SK-N-SH (cell line): ENCODE measurements at regions not wholly inside any gene's neighbourhood (a gene's known extent, or its start where the extent isn't known, plus 50 kb on each side); places are given as distances from the start of the nearest gene placed in this dataset.

Experiments
- CTCF ChIA-PET: fragments of 300-600, 350-600 bp; formaldehyde crosslinking; extraction: SDS; loops from one replicate; lab custom pipeline; 2021; lab: Yijun Ruan, JAX
- POLR2A ChIA-PET: fragments of 350-600 bp; sonication (Branson Sonifier 250); formaldehyde crosslinking; extraction: SDS; loops from one replicate; lab custom pipeline; 2020; ENCODE audit warnings: antibody characterized with exemption, inconsistent platforms; lab: Yijun Ruan, JAX
- DNase-seq: peaks from one replicate; pipeline ENCODE4 v3.0.0; 2012
- H2AFZ ChIP-seq: fragments of 200-600 bp; sonication (generic); 2 replicates; pipeline ENCODE4 v1.8.1; 2016; ENCODE audit warnings: antibody characterized with exemption, mild to moderate bottlenecking, low read depth
- H3F3A ChIP-seq: fragments of 200-600 bp; sonication (generic); replicated peaks from 2 replicates; pipeline ENCODE3; 2016; ENCODE audit warnings: antibody characterized with exemption, mild to moderate bottlenecking; ENCODE audit not compliant: insufficient read depth
- H3K27ac ChIP-seq, 2 experiments: fragments of 200-500 bp in 1 of 2; fragments of 200-600 bp in 1 of 2; sonication (Bioruptor generic) in 1 of 2; sonication (generic), shearing (Covaris generic) in 1 of 2; 2 replicates each; pipeline versions ENCODE4 v1.5.1 to v1.6.1; 2014 to 2016; ENCODE audit warnings: low read depth in 2 of 2, inconsistent platforms in 1 of 2, low read length in 1 of 2, mild to moderate bottlenecking in 1 of 2, mixed read lengths in 1 of 2
- H3K27me3 ChIP-seq: fragments of 200-600 bp; sonication (generic), shearing (Covaris generic); 2 replicates; pipeline ENCODE4 v1.6.1; 2016; ENCODE audit warnings: mixed run types; ENCODE audit not compliant: insufficient read depth
- H3K36me3 ChIP-seq, 2 experiments: fragments of 200-500 bp in 1 of 2; fragments of 200-600 bp in 1 of 2; sonication (Bioruptor generic) in 1 of 2; sonication (generic) in 1 of 2; replicated peaks in 1 of 2; 2 replicates each; pipeline versions ENCODE3 to v1.5.1; 2014 to 2016; ENCODE audit warnings: low read length in 1 of 2, mild to moderate bottlenecking in 1 of 2; ENCODE audit not compliant: insufficient read depth in 2 of 2, control insufficient read depth in 1 of 2
- H3K4me1 ChIP-seq, 2 experiments: fragments of 200-500 bp in 1 of 2; fragments of 200-600 bp in 1 of 2; sonication (Bioruptor generic) in 1 of 2; sonication (generic), shearing (Covaris generic) in 1 of 2; 2 replicates each; pipeline versions ENCODE4 v1.5.1 to v1.6.1; 2014 to 2016; ENCODE audit warnings: low read depth in 1 of 2, low read length in 1 of 2, mixed run types in 1 of 2; ENCODE audit not compliant: insufficient read depth in 2 of 2, control insufficient read depth in 1 of 2
- H3K4me2 ChIP-seq: fragments of 200-600 bp; sonication (generic), shearing (Covaris generic); 2 replicates; pipeline ENCODE4 v1.6.1; 2017; ENCODE audit warnings: mixed run types
- H3K4me3 ChIP-seq, 2 experiments: fragments of 200-500 bp in 1 of 2; fragments of 200-600 bp in 1 of 2; sonication (Bioruptor generic) in 1 of 2; sonication (generic), shearing (Covaris generic) in 1 of 2; 2 replicates each; pipeline versions ENCODE4 v1.5.1 to v1.8.1; 2014 to 2016; ENCODE audit warnings: low read depth in 2 of 2, inconsistent platforms in 1 of 2, low read length in 1 of 2, mild to moderate bottlenecking in 1 of 2, mixed read lengths in 1 of 2, moderate library complexity in 1 of 2
- H3K79me2 ChIP-seq: fragments of 200-600 bp; sonication (generic); 2 replicates; pipeline ENCODE4 v1.8.1; 2017; ENCODE audit warnings: mild to moderate bottlenecking; ENCODE audit not compliant: insufficient read depth
- H3K9ac ChIP-seq: fragments of 200-600 bp; sonication (generic); 2 replicates; pipeline ENCODE4 v1.6.1; 2017; ENCODE audit warnings: mixed run types
- H3K9me2 ChIP-seq: fragments of 200-600 bp; sonication (generic); 2 replicates; pipeline ENCODE4 v1.6.1; 2017; ENCODE audit warnings: mixed run types
- H3K9me3 ChIP-seq: fragments of 200-600 bp; sonication (generic); 2 replicates; pipeline ENCODE4 v1.6.1; 2017; ENCODE audit warnings: mixed run types, mild to moderate bottlenecking, moderate library complexity
- H4K20me1 ChIP-seq: fragments of 200-600 bp; sonication (generic); 2 replicates; pipeline ENCODE4 v1.6.1; 2017; ENCODE audit warnings: mild to moderate bottlenecking, mixed run types; ENCODE audit not compliant: insufficient read depth
- EZH2phosphoT487 ChIP-seq: fragments of 200-600 bp; sonication (generic); IDR thresholded peaks from 2 replicates; pipeline ENCODE4 v1.6.1; 2017; ENCODE audit warnings: low read depth, mixed run types, mild to moderate bottlenecking, antibody characterized with exemption, moderate library complexity, borderline replicate concordance
- FOSL2 ChIP-seq: IDR thresholded peaks from 2 replicates; pipeline ENCODE4 v1.4.0; 2012; ENCODE audit warnings: low read depth, mild to moderate bottlenecking, moderate library complexity, borderline replicate concordance
- FOXJ3 ChIP-seq: sonication (generic); formaldehyde crosslinking; IDR thresholded peaks from 2 replicates; pipeline ENCODE4 v1.5.1; 2020; ENCODE audit warnings: mild to moderate bottlenecking, missing genetic modification reagents
- FOXM1 ChIP-seq: IDR thresholded peaks from 2 replicates; pipeline ENCODE4 v1.4.0; 2012; ENCODE audit warnings: low read depth, mild to moderate bottlenecking
- GABPA ChIP-seq: IDR thresholded peaks from 2 replicates; pipeline ENCODE4 v1.4.0; 2012; ENCODE audit warnings: low read depth, mild to moderate bottlenecking
- GATA2 ChIP-seq: sonication (generic); formaldehyde crosslinking; IDR thresholded peaks from 2 replicates; pipeline ENCODE4 v1.5.0; 2020; ENCODE audit warnings: mild to moderate bottlenecking, missing genetic modification reagents
- IRF3 ChIP-seq: fragments of 150-350 bp; IDR thresholded peaks from 2 replicates; pipeline ENCODE4 v1.6.1; 2016; ENCODE audit warnings: mild to moderate bottlenecking, low read depth, low read length
- NRF1 ChIP-seq: IDR thresholded peaks from 2 replicates; pipeline ENCODE4 v1.6.1; 2012; ENCODE audit warnings: low read depth, mild to moderate bottlenecking, low read length
- RAD21 ChIP-seq: IDR thresholded peaks from 2 replicates; pipeline ENCODE4 v1.6.1; 2012; ENCODE audit warnings: mild to moderate bottlenecking, low read length
- REST ChIP-seq: IDR thresholded peaks from 2 replicates; pipeline ENCODE4 v1.6.1; 2012; ENCODE audit warnings: mild to moderate bottlenecking, low read depth, low read length, moderate library complexity
- TAF1 ChIP-seq: IDR thresholded peaks from 2 replicates; pipeline ENCODE4 v1.6.1; 2012; ENCODE audit warnings: low read depth, mild to moderate bottlenecking, low read length, moderate library complexity, borderline replicate concordance
- WGBS: methylation state at CpG from one replicate; pipeline ENCODE4 v1.1.6; 2017; ENCODE audit warnings: low lambda C conversion rate; 5-methylcytosine and 5-hydroxymethylcytosine counted together

- TF ChIP-seq REST (no peak), FOXM1 (no peak), RAD21 (no peak), FOSL2 (no peak), FOXJ3 (CRISPR knock-in tag) (no peak), IRF3 (no peak)
Measured at GRCh38 chr9:117992006-117992405, 287.8 kb downstream of the TLR4 start (continued).

- Histone ChIP-seq H3K27ac (no peak overlapping the region), H3K79me2 (no peaks in the 10 kb centered on the region), H3F3A (no peaks in the 10 kb centered on the region), H3K9me3 (no peaks in the 10 kb centered on the region), H2AFZ (no peak overlapping the region), H3K27me3 (no peaks in the 10 kb centered on the region), H3K4me1 (no peaks in the 10 kb centered on the region), H4K20me1 (no peaks in the 10 kb centered on the region), H3K9me2 (no peaks in the 10 kb centered on the region), H3K36me3 (no peaks in the 10 kb centered on the region), H3K4me2 (no peak overlapping the region), H3K9ac (no peak overlapping the region), H3K4me3 (no peak overlapping the region)
- 34% methylated on average over 3 of the region's 3 CpGs for WGBS
- CTCF ChIA-PET: no interaction called here
- POLR2A ChIA-PET: no interaction called here
- TF ChIP-seq IRF3 (no peak), GATA2 (CRISPR knock-in tag) (no peak), TAF1 (no peak), EZH2phosphoT487 (no peak), FOXJ3 (CRISPR knock-in tag) (no peak), GABPA (no peak), NRF1 (no peak)
- no peak for DNase-seq
Measured at GRCh38 chr9:118000581-118000980, 296.4 kb downstream of the TLR4 start.
